ENCODE measurements at regions not wholly inside any gene's neighbourhood (a gene's known extent, or its start where the extent isn't known, plus 50 kb on each side); places are given as distances from the start of the nearest gene placed in this dataset.
"Not testable (repeated sequence)": the region's sequence is repeated elsewhere in the genome, so short reads cannot be mapped to it uniquely, and the experiment has no call there.

DNA sequence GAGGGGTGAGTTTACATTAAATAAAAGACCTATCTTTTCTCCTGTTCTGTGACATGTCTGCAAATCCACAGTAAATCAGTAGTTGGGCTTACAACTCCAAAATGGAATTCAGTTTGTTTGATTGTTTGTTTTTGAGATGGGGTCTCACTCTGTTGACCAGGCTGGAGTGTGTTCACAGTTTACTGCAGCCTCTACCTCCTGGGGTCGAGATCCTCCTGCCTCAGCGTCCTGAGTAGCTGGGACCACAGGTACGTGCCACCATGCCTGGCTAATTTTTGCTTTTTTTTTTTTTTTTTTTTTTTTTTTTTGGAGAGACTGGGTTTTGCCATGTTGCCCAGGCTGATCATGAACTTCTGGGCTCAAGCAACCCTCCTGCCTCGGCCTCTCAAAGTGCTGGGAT is 63.5 kb upstream of the ADPGK start:
- no peaks in the 10 kb centered on the region for H3K4me1 ChIP-seq
- peaks cover 0 to 28% of the 10 kb centered on the region in 2 donors for H3K27me3 ChIP-seq
- no peak overlapping the region for H3K27ac ChIP-seq
- no peak overlapping the region for H3K4me3 ChIP-seq
- TF ChIP-seq, protein P1, sequence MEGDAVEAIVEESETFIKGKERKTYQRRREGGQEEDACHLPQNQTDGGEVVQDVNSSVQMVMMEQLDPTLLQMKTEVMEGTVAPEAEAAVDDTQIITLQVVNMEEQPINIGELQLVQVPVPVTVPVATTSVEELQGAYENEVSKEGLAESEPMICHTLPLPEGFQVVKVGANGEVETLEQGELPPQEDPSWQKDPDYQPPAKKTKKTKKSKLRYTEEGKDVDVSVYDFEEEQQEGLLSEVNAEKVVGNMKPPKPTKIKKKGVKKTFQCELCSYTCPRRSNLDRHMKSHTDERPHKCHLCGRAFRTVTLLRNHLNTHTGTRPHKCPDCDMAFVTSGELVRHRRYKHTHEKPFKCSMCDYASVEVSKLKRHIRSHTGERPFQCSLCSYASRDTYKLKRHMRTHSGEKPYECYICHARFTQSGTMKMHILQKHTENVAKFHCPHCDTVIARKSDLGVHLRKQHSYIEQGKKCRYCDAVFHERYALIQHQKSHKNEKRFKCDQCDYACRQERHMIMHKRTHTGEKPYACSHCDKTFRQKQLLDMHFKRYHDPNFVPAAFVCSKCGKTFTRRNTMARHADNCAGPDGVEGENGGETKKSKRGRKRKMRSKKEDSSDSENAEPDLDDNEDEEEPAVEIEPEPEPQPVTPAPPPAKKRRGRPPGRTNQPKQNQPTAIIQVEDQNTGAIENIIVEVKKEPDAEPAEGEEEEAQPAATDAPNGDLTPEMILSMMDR (IDR thresholded peaks at IDR 0.05): no peak
- no peak for ATAC-seq
- no peaks in the 10 kb centered on the region for H3K9me3 ChIP-seq
- no peaks in the 10 kb centered on the region for H3K36me3 ChIP-seq
- DNase-seq: no peak
- intact Hi-C loops (cut with DNase I): no loop called here

DNA sequence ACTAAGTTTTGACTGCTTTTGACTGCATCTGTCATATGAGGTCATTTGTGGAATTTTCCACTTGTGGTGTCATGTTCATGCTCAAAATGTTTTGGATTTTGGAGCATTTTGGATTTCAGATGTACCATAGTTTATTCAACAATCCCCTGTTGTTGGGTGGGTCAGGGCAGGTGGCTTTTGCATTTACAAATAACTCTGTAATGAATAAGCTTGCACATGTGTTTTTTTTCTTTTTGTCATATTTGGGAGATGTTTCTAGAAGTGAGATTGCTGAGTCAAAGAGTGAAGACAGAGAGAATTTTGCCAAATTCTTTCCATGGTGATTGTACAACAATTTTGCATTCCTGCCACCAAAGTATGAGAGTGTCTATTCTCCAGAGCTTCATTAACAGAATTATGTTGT is 62.4 kb upstream of the ADPGK start:
- no peak overlapping the region for H3K27ac ChIP-seq
- no peaks in the 10 kb centered on the region for H3K9me3 ChIP-seq
- peaks cover 0 to 28% of the 10 kb centered on the region in 2 donors for H3K27me3 ChIP-seq
- no peaks in the 10 kb centered on the region for H3K4me1 ChIP-seq
- intact Hi-C loops (cut with DNase I): no loop called here
- H3K36me3 ChIP-seq: no peaks in the 10 kb centered on the region
- ATAC-seq (no peak), DNase-seq (no peak)
- H3K4me3 ChIP-seq: no peak overlapping the region
- TF ChIP-seq, protein P1 (IDR thresholded peaks at IDR 0.05): no peak

DNA sequence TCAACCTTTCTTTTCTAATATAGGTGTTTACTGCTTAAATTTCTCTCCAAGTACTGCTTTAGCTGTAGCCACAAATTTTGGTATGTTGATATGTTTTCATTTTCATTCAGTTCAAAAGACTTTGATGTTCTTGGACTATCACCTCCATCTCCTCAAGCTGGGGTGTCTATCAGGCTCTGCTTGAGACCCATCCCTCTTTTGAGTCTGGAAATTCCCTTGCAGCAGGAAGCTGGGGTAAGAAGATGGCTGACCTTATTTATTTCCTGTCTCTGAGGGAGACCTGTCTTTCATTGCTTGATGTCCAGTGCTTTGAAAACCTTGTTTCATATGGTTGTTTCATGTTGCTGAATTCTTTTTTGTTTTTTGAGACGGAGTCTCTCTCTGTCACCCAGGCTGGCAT is 60.5 kb upstream of the ADPGK start:
- H3K27ac ChIP-seq: no peak overlapping the region
- no peaks in the 10 kb centered on the region for H3K36me3 ChIP-seq
- no peaks in the 10 kb centered on the region for H3K4me1 ChIP-seq
- DNase-seq: no peak
- H3K4me3 ChIP-seq: no peak overlapping the region
- peaks cover 0 to 14% of the 10 kb centered on the region in 2 donors for H3K27me3 ChIP-seq
- no peaks in the 10 kb centered on the region for H3K9me3 ChIP-seq
- no peak for ATAC-seq
- intact Hi-C loops (cut with DNase I): no loop called here
- TF ChIP-seq, protein P1 (IDR thresholded peaks at IDR 0.05): no peak

DNA sequence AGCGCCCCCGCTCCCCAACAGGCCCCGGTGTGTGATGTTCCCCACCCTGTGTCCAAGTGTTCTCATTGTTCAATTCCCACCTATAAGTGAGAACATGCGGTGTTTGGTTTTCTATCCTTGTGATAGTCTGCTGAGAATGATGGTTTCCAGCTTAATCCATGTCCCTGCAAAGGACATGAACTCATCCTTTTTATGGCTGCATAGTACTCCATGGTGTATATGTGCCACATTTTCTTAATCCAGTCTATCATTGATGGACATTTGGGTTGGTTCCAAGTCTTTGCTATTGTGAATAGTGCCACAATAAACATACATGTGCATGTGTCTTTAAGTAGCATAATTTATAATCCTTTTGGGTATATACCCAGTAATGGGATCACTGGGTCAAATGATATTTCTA is 59.8 kb upstream of the ADPGK start:
- H3K27ac ChIP-seq; H3K9me3 ChIP-seq; H3K4me3 ChIP-seq; H3K36me3 ChIP-seq; DNase-seq; ATAC-seq; H3K27me3 ChIP-seq; intact Hi-C loops (cut with DNase I); H3K4me1 ChIP-seq: not testable (repeated sequence)

DNA sequence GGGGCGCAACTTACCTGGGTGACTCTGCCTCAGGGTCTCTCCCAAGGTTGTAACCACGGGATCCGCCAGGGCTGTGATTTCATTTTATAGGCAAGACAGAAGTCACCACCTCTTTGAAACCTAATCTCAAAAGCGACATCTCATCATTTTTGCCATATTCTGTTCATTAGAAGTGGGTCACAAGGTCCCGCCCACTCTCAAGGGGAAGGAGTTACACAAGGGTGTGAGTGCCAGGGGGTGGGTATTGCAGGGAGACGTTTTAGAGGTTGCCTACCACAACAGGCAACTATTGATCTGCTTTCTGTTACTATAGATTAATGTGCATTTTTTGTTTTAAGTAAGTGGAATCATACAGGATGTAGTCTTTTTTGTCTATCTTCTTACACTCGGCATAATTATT is 56.6 kb upstream of the ADPGK start:
- DNase-seq: no peak
- TF ChIP-seq, protein P1 (IDR thresholded peaks at IDR 0.05): no peak
- Histone ChIP-seq H3K9me3 (no peaks in the 10 kb centered on the region), H3K27ac (no peak overlapping the region), H3K4me1 (no peaks in the 10 kb centered on the region), H3K36me3 (no peaks in the 10 kb centered on the region), H3K27me3 (peaks cover 0 to 5% of the 10 kb centered on the region in 2 donors), H3K4me3 (no peak overlapping the region)
- intact Hi-C loops (cut with DNase I): no loop called here
- ATAC-seq: no peak

DNA sequence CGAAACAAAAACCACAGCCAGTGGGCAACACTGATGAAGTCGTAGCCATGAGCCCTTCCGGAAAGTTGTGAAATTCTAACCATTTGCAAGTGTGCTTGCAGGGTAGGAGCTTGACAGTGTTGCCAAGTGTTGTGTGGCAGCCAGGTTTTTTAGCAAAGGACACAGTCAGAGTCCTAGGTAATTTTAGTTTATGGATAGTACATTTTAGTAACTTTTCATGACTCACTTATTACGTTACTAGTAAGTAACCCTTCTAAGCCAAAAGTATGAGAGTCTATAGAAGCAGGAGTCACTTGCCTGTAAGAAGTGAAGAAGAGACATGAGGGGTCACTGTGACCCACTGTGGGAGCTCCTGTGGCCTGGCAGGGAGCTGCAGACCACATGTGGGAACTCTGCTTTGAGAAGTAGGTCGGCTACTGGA is 54.8 kb upstream of the ADPGK start:
- TF ChIP-seq, protein P1 (IDR thresholded peaks at IDR 0.05): no peak
- Histone ChIP-seq H3K36me3 (no peaks in the 10 kb centered on the region), H3K4me3 (no peak overlapping the region), H3K9me3 (no peaks in the 10 kb centered on the region), H3K27me3 (peaks cover 0 to 8% of the 10 kb centered on the region in 2 donors), H3K4me1 (no peaks in the 10 kb centered on the region), H3K27ac (no peak overlapping the region)
- intact Hi-C loops (cut with DNase I): no loop called here
- ATAC-seq (no peak), DNase-seq (no peak)
